K562 (cell line): ENCODE measurements at regions not wholly inside any gene's neighbourhood (a gene's known extent, or its start where the extent isn't known, plus 50 kb on each side); places are given as distances from the start of the nearest gene placed in this dataset.

Experiments
- ATAC-seq: fragments of 200-7000 bp; cut with Tn5 transposase; 3 replicates; pipeline ENCODE4 v1.9.1; 2020; ENCODE audit warnings: moderate library complexity
- BruUV-seq: library from RNA; stranded (reverse); fragments of 400-500 nt; replicated peaks from 2 replicates; lab custom pipeline; 2021; lab: Mats Ljungman, UMichigan
- CTCF ChIA-PET: fragments of 300-600 bp; formaldehyde crosslinking; extraction: SDS; loops from one replicate; lab custom pipeline; 2021; ENCODE audit warnings: low intra/inter-chr PET ratio; lab: Yijun Ruan, JAX
- POLR2A ChIA-PET: fragments of 300-600, 350-650 bp; sonication (Branson Sonifier 250); formaldehyde crosslinking; extraction: SDS; loops from one replicate; lab custom pipeline; 2021; ENCODE audit warnings: antibody characterized with exemption, inconsistent platforms; lab: Yijun Ruan, JAX
- DNase-seq, 4 experiments: peaks; one replicate each; pipeline versions ENCODE4 v3.0.0 to v3.0.0-alpha.2; 2011 to 2018; ENCODE audit warnings: low spot score in 3 of 4, mixed read lengths in 3 of 4; ENCODE audit errors: extremely low read depth in 1 of 4
- FAIRE-seq: peaks from 2 replicates; lab custom pipeline; 2011; peaks lifted over from hg19 to GRCh38; lab: Jason Lieb, UNC
- H2AFZ ChIP-seq: 2 replicates; pipeline ENCODE4 v1.6.0; 2011; ENCODE audit warnings: low read depth, low read length, control low read depth, inconsistent platforms
- H3K27ac ChIP-seq: fragments of 200-600 bp; 3 replicates; pipeline ENCODE4 v1.8.0; 2011; ENCODE audit warnings: low read depth, mild to moderate bottlenecking, control low read depth, inconsistent platforms, low read length, moderate library complexity, mixed read lengths; ENCODE audit errors: extremely low read depth
- H3K27me3 ChIP-seq, 2 experiments: fragments of 300-600 bp in 1 of 2; 2 replicates in 1 of 2; 3 replicates in 1 of 2; pipeline versions ENCODE4 v1.6.0 to v1.8.0; 2011; ENCODE audit warnings: inconsistent platforms in 2 of 2, low read length in 2 of 2, mild to moderate bottlenecking in 1 of 2, mixed read lengths in 1 of 2, moderate library complexity in 1 of 2; ENCODE audit not compliant: control insufficient read depth in 2 of 2, insufficient read depth in 2 of 2
- H3K36me3 ChIP-seq: fragments of 300-600 bp; 3 replicates; pipeline ENCODE4 v1.8.0; 2011; ENCODE audit warnings: mild to moderate bottlenecking, low read length, inconsistent platforms; ENCODE audit not compliant: control insufficient read depth, insufficient read depth
- H3K4me1 ChIP-seq, 2 experiments: fragments of 200-600 bp in 1 of 2; replicated peaks in 1 of 2; 2 replicates in 1 of 2; 3 replicates in 1 of 2; pipeline versions ENCODE4 v1.5.1 to v1.8.0; 2011; ENCODE audit warnings: inconsistent platforms in 2 of 2, low read length in 2 of 2, mild to moderate bottlenecking in 1 of 2, mixed read lengths in 1 of 2, moderate library complexity in 1 of 2; ENCODE audit not compliant: control insufficient read depth in 2 of 2, insufficient read depth in 2 of 2
- H3K4me2 ChIP-seq: 2 replicates; pipeline ENCODE4 v1.6.1; 2011; ENCODE audit warnings: low read length, control low read depth, inconsistent platforms, mixed read lengths; ENCODE audit not compliant: insufficient read depth
- H3K4me3 ChIP-seq: fragments of 200-600 bp; sonication (generic), shearing (Covaris generic); 2 replicates; pipeline ENCODE4 v1.5.1; 2016; ENCODE audit warnings: control low read depth, inconsistent platforms
- H3K79me2 ChIP-seq: fragments of 200-600 bp; 3 replicates; pipeline ENCODE4 v1.8.0; 2011; ENCODE audit warnings: low read length, inconsistent platforms; ENCODE audit not compliant: control insufficient read depth, insufficient read depth
- H3K9ac ChIP-seq, 2 experiments: 2 replicates each; pipeline versions ENCODE4 v1.6.0 to v1.6.1; 2011; ENCODE audit warnings: low read depth in 2 of 2, low read length in 2 of 2, control low read depth in 1 of 2, inconsistent platforms in 1 of 2, mild to moderate bottlenecking in 1 of 2, mixed read lengths in 1 of 2; ENCODE audit not compliant: insufficient read depth in 1 of 2
- H3K9me1 ChIP-seq: one replicate; pipeline ENCODE4 v1.6.0; 2011; ENCODE audit warnings: inconsistent platforms, mild to moderate bottlenecking, low read length, moderate library complexity; ENCODE audit not compliant: control insufficient read depth, insufficient read depth
- H3K9me3 ChIP-seq: replicated peaks from 2 replicates; pipeline ENCODE4 v1.5.1; 2011; ENCODE audit warnings: low read depth, low read length, inconsistent platforms; ENCODE audit not compliant: control insufficient read depth, insufficient read depth
- H4K20me1 ChIP-seq: replicated peaks from 2 replicates; pipeline ENCODE4 v1.6.1; 2011; ENCODE audit warnings: low read length, inconsistent platforms, mixed read lengths; ENCODE audit not compliant: control insufficient read depth, insufficient read depth
- CSDE1 ChIP-seq, 2 experiments: fragments of 450-650 bp; IDR thresholded peaks; 2 replicates each; pipeline ENCODE4 v1.6.1; 2016; ENCODE audit warnings: mild to moderate bottlenecking in 1 of 2
- GABPB1 ChIP-seq: sonication (generic); formaldehyde crosslinking; IDR thresholded peaks from 2 replicates; pipeline ENCODE4 v1.8.0; 2022; ENCODE audit warnings: mild to moderate bottlenecking, missing genetic modification reagents
- KLF1 ChIP-seq: fragments of 450-650 bp; IDR thresholded peaks from 2 replicates; pipeline ENCODE4 v1.6.1; 2016; ENCODE audit warnings: missing genetic modification characterization, missing compliant biosample characterization
- MXI1 ChIP-seq: IDR thresholded peaks from 2 replicates; pipeline ENCODE4 v1.6.1; 2011; ENCODE audit warnings: low read depth, mild to moderate bottlenecking, improper control_type of control experiment, low read length
- NEUROD1 ChIP-seq: fragments of 150-350 bp; IDR thresholded peaks from 2 replicates; pipeline ENCODE4 v1.6.1; 2014; ENCODE audit warnings: borderline replicate concordance, low read length, low read depth; ENCODE audit not compliant: partially characterized antibody
- PHF21A ChIP-seq: fragments of 450-650 bp; IDR thresholded peaks from 2 replicates; pipeline ENCODE4 v1.6.1; 2017; ENCODE audit warnings: low read depth, borderline replicate concordance
- PREB ChIP-seq: sonication (generic); formaldehyde crosslinking; IDR thresholded peaks from 2 replicates; pipeline ENCODE4 v1.8.1; 2023; ENCODE audit warnings: mild to moderate bottlenecking, missing genetic modification reagents
- PRPF4 ChIP-seq: fragments of 200-400 bp; formaldehyde crosslinking; IDR thresholded peaks from one replicate; pipeline ENCODE4 v1.6.1; 2017; ENCODE audit warnings: low read length, low read depth, mild to moderate bottlenecking; ENCODE audit not compliant: insufficient read depth, poor library complexity, severe bottlenecking
- PTRF ChIP-seq: fragments of 450-650 bp; IDR thresholded peaks from 2 replicates; pipeline ENCODE4 v1.6.1; 2016; ENCODE audit warnings: mild to moderate bottlenecking, missing genetic modification characterization, missing compliant biosample characterization
- RCOR1 ChIP-seq, 2 experiments: IDR thresholded peaks; 2 replicates each; pipeline ENCODE4 v1.6.1; 2012; ENCODE audit warnings: low read depth in 2 of 2, low read length in 2 of 2, borderline replicate concordance in 1 of 2, improper control_type of control experiment in 1 of 2
- TAF15 ChIP-seq: fragments of 200-400 bp; formaldehyde crosslinking; IDR thresholded peaks from 2 replicates; pipeline ENCODE4 v1.6.1; 2017; ENCODE audit warnings: mild to moderate bottlenecking, low read depth, low read length, moderate library complexity
- USF1 ChIP-seq: sonication (generic); formaldehyde crosslinking; IDR thresholded peaks from 2 replicates; pipeline ENCODE4 v1.9.0; 2022; ENCODE audit warnings: mild to moderate bottlenecking, missing genetic modification reagents
- ZBTB7A ChIP-seq: IDR thresholded peaks from 2 replicates; pipeline ENCODE4 v1.6.1; 2011; ENCODE audit warnings: low read depth, mild to moderate bottlenecking, low read length, moderate library complexity, borderline replicate concordance; ENCODE audit not compliant: control insufficient read depth
- WGBS: fragments of 100-300 bp; shearing (Covaris generic); methylation state at CpG from one replicate; pipeline ENCODE4 v1.1.6; 2016; ENCODE audit warnings: low coverage, mixed read lengths; ENCODE audit not compliant: insufficient coverage; ENCODE audit errors: missing lambda C conversion rate; 5-methylcytosine and 5-hydroxymethylcytosine counted together
- in situ Hi-C: fragments of 300-500 bp; cut with MboI; formaldehyde crosslinking; loops from 4 replicates; pipeline ENCODE4 v1.15.0; 2018; ENCODE audit warnings: inconsistent platforms, mixed read lengths
- intact Hi-C: fragments of 100-400 bp; cut with micrococcal nuclease; formaldehyde crosslinking; loops from 2 replicates; pipeline ENCODE4 v1.14.2; 2022

GRCh38 chr4:71107726-71108125 is 114.3 kb downstream of the DCK start:
- intact Hi-C loops, result no loop called here
- BruUV-seq, result no TSS peak
- Histone ChIP-seq H3K79me2 (no peaks in the 10 kb centered on the region), H3K27ac (no peak overlapping the region), H3K9me3 (no peaks in the 10 kb centered on the region), H3K36me3 (no peaks in the 10 kb centered on the region), H3K4me1 (no peaks in the 10 kb centered on the region), H3K9ac (no peak overlapping the region), H3K4me3 (no peak overlapping the region), H3K27me3 (no peaks in the 10 kb centered on the region), H2AFZ (no peak overlapping the region), H3K9me1 (no peaks in the 10 kb centered on the region), H4K20me1 (no peaks in the 10 kb centered on the region), H3K4me2 (no peak overlapping the region)
- no peak for FAIRE-seq
- CTCF ChIA-PET, result no interaction called here
- TF ChIP-seq USF1 (no peak), NEUROD1 (no peak), PTRF (tag) (no peak), MXI1 (no peak), RCOR1 (IDR thresholded peaks at IDR 0.05; ENCODE audit: borderline replicate concordance in 1 of 2, low read depth in 2 of 2, low read length in 2 of 2) (no peak), KLF1 (no peak), PRPF4 (no peak), CSDE1 (IDR thresholded peaks at IDR 0.05) (no peak), PREB (CRISPR knock-in tag) (no peak), GABPB1 (CRISPR knock-in tag) (no peak), TAF15 (no peak), PHF21A (no peak), ZBTB7A (no peak)
- POLR2A ChIA-PET, result interaction anchor here (0.8 kb wide), 1 partner anchor 14 kb away, joined by 3 read pairs; no protein-coding TSS in a partner anchor
- in situ Hi-C loops, result no loop called here
- WGBS, result 3% methylated on average over 2 of the region's 2 CpGs
- ATAC-seq, result no peak
- no peak for DNase-seq
